GM21526 (cell line): ENCODE measurements at regions not wholly inside any gene's neighbourhood (a gene's known extent, or its start where the extent isn't known, plus 50 kb on each side); places are given as distances from the start of the nearest gene placed in this dataset.

ENCODE experiments used
- ATAC-seq: cut with Tn5 transposase; IDR thresholded peaks from one replicate; pipeline ENCODE4 v1.9.1; 2021; ENCODE audit warnings: moderate library complexity; ENCODE audit not compliant: unreplicated experiment, low FRiP score

GRCh38 chr2:66318009-66318561, 116.8 kb upstream of the MEIS1 start:
- ATAC-seq: no peak

DNA sequence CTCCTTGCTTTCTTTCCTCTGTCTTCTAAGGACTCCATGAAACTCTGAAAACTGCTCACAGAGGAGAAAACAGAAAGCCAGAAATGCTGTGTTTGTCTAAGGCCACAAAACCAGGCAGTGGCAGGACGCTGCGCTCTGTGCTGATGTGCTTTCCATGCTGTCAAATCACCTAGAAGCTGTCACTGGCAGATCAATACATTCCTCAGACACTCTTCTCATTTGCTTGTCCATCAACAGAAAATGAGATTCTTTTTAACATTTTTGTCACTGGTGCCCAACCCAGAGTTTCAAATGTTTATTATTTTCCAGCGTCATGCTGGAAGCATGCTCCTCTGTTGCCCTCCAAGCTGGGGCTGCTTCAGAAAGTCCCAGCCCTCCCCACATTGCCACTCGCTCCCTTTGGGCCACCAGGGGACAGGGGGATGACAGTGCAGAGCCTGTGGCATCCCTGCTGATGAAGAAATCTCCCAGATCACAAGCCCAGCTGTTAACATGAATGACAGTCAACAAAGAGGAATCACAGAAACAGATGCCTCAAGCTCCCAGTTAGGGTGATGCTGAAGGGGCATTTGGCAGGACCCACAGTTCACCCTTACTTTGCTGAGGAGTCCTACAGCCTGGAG, 117.5 kb upstream of the MEIS1 start:
- ATAC-seq: no peak

DNA sequence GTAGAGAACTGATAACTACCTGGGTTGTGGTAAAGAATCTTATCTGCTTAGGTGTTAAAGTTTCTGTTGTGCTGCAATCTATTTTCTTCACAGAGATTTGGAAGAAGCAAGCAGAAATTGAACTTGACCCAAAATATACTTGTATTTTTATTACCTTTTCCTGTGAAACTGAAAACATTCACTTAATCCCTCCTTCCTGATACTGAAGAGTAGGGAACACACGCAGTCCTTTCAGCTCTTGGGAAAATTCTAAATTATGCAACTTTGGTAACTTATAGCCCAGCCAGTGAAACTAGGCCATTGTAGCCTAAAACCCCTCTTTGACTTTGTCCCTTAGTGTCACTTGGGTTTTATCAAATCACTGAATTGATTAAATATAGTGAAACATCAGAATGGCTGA, 128.4 kb upstream of the MEIS1 start:
- no peak for ATAC-seq

GRCh38 chr2:66305718-66306117, 129.2 kb upstream of the MEIS1 start:
- no peak for ATAC-seq

DNA sequence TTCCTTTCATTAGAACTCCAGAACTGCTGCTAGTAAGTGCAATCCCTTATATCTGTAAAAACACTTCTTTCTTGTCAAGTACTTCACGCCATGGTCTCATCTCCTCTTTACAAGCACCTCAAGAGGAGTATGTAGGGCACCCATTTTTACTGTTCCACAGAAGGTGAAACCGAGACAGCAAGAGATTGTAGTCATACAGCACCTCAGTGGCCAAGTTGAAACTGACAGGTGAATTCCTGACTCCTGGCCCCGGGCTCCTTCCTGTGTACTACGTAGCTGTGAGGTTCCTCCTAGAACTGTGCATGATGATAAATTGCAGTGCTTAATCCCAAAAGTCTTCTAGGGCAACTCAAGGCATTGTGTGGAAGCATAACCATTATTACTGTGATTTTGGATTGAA, 131.5 kb upstream of the MEIS1 start:
- ATAC-seq: no peak

GRCh38 chr2:66301767-66302140, 133.2 kb upstream of the MEIS1 start:
- no peak for ATAC-seq

DNA sequence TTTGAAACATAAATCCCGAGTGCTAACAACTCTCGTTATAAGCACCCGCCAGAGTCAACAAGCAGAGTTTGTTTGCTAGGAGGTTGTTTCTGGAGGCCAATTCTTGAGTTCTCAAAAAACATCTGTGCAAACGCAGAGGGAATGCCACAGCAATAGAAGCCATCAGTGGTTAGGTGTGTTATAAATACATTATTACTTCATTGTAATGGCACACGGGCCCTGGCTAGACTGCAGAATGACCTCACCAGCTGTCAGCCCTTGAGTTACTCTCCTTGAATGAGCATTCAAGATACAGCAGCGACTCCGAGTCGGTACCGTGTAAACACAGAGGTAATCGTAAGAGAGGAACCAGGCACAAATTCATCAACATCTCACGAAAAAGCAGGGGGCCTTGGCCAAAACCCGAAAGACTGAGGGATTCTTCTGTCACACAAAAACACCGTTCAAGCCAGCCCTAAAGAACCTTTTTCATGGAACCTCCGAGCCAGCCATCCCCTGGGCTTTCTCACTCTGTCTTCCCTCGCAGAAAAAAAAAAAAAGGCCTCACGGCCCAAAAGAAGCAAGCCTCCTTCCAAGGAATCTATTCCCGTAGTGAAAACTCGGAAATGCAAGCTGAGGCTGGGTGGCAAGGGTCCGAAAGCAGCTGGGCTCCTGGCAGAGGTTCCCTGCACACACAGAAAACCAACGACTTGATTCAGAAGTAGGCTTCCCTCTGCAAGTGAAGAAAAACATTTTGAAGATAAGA, 133.7 kb upstream of the MEIS1 start:
- ATAC-seq: no peak

DNA sequence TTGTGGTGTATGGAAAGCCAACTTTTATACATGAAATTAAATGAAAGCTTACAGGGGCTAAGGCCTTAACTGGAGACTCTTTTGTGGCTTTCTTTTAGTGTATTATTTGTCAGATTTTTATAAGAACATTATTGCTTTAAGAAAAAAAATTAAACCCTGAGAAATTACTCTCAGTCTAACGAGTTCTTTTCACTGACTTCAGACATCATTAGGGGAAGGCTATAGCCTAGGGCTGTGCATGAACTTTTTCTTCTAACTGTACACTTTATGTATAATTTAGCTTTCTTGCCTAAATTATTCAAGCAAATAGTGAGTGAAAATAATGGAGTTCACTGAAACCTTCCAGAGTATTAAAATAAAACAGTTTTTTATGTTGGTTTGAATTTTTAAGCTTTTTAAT, 151.1 kb upstream of the MEIS1 start:
- no peak for ATAC-seq

DNA sequence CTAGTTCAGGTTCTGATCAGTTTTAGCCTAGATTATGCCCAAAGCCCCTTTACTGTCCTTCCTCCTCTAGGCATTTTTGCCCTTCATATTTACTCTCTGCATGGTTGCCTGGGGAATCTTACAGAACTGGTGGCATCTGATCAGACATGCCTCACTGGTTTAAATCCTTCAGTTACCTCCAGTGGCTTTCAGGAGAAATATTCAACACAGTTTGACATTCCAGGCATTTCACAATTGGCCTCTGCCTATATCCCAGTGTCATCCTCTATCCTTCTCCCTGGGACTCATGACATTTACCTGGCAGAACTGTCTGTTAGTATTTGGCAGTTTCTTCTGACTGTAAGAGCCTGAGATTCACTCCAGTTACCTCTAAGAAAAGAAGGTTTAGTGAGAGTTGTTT, 152.9 kb upstream of the MEIS1 start:
- no peak for ATAC-seq

DNA sequence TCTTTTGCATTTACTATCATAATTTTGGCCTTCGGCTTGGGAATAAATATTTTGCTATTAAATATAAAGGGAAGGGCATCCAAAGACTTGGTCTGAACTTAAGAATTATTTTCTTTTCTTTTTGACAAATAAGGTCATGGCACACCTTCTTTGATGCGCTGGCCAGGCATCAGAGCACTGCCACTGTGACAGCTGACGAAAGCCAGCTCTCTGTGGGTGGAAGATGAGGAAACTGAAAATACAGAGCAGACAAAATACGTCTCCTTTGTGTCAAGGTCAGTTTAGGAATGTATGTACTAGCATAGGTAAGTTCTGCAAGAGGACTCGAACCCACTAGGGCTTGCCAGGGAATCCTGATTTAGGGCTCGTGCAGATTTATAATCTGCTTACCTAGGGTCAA, 155.9 kb upstream of the MEIS1 start:
- no peak for ATAC-seq

- ATAC-seq: no peak
Measured at GRCh38 chr2:66275984-66276383, 158.9 kb upstream of the MEIS1 start.

- no peak for ATAC-seq
Measured at GRCh38 chr2:66273933-66274490, 160.9 kb upstream of the MEIS1 start.

DNA sequence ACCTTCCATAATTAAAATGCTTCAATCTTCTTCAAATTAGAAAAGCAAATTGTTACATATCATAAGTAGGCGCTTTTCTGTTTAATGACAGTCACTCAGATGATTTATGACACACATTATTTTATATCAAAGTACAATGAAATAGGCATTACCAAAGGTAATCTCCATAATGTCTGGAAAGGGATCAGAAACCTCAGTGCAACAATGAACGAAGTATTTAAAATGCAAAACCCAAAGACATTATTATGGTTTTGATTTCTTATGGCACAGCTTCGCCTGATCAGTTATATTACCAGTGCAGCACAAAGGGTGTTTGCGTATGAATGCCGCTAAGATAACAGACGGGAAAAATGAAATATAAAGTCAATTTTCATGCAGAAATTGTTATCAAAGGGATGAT, 162.2 kb upstream of the MEIS1 start:
- no peak for ATAC-seq

- ATAC-seq: no peak
Measured at GRCh38 chr2:66271777-66272176, 163.1 kb upstream of the MEIS1 start.

DNA sequence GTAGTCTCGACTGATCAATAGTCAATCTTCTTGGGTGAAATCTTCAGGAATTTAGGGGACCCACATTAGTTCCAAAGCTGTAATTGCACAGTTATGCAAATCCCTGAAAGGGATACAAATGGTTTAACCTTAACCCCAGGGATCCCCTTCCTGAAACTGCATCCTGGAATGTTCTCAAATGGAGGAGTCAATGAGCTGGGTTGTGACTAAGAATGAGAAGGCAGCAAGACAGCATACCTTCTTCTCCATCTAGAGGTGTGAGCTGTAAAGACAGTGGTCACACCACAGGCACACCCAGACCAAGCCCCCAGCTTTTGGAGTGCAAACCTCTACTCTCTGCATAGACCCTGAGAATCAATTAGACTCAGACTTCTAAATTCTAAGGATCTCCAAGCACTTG, 164.7 kb upstream of the MEIS1 start:
- no peak for ATAC-seq

DNA sequence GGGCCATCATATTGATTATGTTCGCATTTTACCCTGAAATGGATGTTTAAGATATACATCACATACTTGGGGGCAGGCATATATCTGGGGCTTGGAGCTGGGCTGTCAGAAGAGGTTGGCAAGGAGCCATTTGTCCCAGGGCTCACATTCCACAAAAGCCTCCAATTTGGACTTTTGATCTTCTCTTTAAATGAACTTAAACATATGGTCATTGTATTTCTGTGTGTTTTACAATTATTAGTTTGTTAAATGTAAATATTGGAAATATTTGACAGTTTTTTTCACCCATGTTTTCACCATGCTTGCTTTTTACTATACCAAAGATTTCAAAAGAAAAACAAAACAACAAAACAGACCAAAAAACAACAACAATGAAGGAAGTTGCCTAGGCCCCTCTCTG, 165.8 kb upstream of the MEIS1 start:
- no peak for ATAC-seq

GRCh38 chr2:66268756-66269155, 166.2 kb upstream of the MEIS1 start:
- ATAC-seq: no peak

GRCh38 chr2:66264354-66264753, 170.6 kb upstream of the MEIS1 start:
- no peak for ATAC-seq

GRCh38 chr2:66255867-66256266, 179.1 kb upstream of the MEIS1 start:
- no peak for ATAC-seq

DNA sequence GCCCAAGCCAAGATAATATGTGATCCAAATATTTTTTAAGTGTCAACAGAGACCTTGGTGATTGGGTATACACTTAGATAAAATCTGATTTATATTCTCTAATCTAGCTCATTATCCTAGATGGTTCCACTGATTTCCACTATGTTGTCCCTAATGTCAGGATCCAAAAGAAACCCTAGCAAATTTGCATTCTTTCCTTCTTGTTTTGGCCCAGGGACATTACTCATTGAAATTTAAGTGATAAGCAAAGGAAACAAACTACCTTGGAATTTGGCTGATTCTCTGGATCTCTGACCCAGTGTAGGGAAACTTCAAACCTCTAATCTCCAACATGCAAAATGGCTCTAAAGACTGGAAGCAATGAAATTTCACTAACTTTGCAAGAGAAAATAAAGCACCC, 179.8 kb upstream of the MEIS1 start:
- ATAC-seq: no peak

DNA sequence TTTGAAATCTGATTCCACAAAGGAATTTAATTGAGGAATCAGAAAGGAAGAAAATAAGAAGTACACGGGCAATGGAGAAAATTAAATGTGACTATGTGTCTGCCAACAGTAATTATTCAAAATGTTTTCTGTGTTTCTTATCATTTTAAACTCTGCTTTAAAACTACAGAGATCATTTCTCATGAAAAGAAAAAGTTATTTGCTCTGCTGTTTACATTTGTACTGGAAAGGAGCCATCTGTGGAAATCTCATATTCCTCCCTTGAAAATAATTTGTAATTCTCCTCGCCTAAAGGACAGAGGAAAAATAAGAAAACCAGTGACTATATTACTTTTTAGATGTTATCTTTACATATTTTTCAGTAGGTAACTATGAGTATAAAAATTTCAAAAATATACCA, 181.9 kb upstream of the MEIS1 start:
- ATAC-seq: no peak

DNA sequence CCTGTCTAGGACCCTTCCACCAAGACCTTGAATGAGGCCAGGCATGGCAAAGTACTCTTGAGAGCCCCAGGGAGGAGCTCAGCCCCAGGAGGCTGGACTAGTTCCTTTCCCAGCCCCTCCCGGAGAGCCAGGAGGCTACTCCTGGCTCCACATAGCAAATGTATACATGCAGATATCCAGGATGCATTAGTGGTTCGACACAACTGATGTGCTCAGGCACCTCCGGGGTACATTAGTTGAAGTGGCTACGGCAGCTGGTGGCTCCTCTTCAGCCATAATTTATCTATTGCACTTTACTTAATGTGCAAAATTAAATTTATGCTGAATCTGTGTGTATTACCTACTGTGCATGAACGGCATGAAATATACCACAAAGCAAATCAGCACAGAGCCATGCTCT, 182.8 kb upstream of the MEIS1 start:
- no peak for ATAC-seq
